H1 (cell line): ENCODE measurements at regions not wholly inside any gene's neighbourhood (a gene's known extent, or its start where the extent isn't known, plus 50 kb on each side); places are given as distances from the start of the nearest gene placed in this dataset.

Source experiments
- CTCF ChIA-PET: fragments of 300-600 bp; sonication (Branson Sonifier 250); formaldehyde crosslinking; loops from one replicate; lab custom pipeline; 2021; ENCODE audit not compliant: partially characterized antibody; lab: Charles Lee
- POLR2A ChIA-PET: fragments of 300-600 bp; sonication (Branson Sonifier 250); formaldehyde crosslinking; loops from one replicate; lab custom pipeline; 2021; ENCODE audit warnings: inconsistent platforms; ENCODE audit not compliant: partially characterized antibody; lab: Charles Lee
- DNase-seq, 2 experiments: peaks; one replicate each; pipeline versions ENCODE4 v3.0.0 to v3.0.0-alpha.2; 2010 to 2022; ENCODE audit warnings: low spot score in 2 of 2, low read depth in 1 of 2, mixed read lengths in 1 of 2
- FAIRE-seq: peaks from 2 replicates; lab custom pipeline; 2011; peaks lifted over from hg19 to GRCh38; lab: Jason Lieb, UNC
- H2AFZ ChIP-seq: 2 replicates; pipeline ENCODE4 v1.8.1; 2012; ENCODE audit warnings: low read length, inconsistent platforms
- H2AK5ac ChIP-seq: 2 replicates; pipeline ENCODE4 v1.6.1; 2013; ENCODE audit warnings: low read depth, low read length
- H2BK120ac ChIP-seq: replicated peaks from 2 replicates; pipeline ENCODE3; 2013; ENCODE audit warnings: low read depth, low read length, inconsistent platforms
- H2BK12ac ChIP-seq: 2 replicates; pipeline ENCODE4 v1.6.1; 2013; ENCODE audit warnings: low read depth, low read length
- H2BK15ac ChIP-seq: 2 replicates; pipeline ENCODE4 v1.6.1; 2013; ENCODE audit warnings: low read length
- H2BK20ac ChIP-seq: 2 replicates; pipeline ENCODE4 v1.6.1; 2013; ENCODE audit warnings: low read length
- H2BK5ac ChIP-seq: 2 replicates; pipeline ENCODE4 v1.6.1; 2013; ENCODE audit warnings: low read depth, low read length
- H3K14ac ChIP-seq: 2 replicates; pipeline ENCODE4 v1.6.1; 2013; ENCODE audit warnings: inconsistent platforms; ENCODE audit not compliant: insufficient read length
- H3K18ac ChIP-seq: 2 replicates; pipeline ENCODE4 v1.6.1; 2013; ENCODE audit warnings: low read length; ENCODE audit errors: extremely low read depth
- H3K23ac ChIP-seq: 2 replicates; pipeline ENCODE4 v1.6.1; 2013; ENCODE audit warnings: inconsistent platforms; ENCODE audit not compliant: insufficient read length
- H3K23me2 ChIP-seq: 2 replicates; pipeline ENCODE4 v1.6.1; 2013; ENCODE audit warnings: low read depth, low read length
- H3K27ac ChIP-seq: 2 replicates; pipeline ENCODE4 v1.6.1; 2011; ENCODE audit warnings: low read depth, low read length, inconsistent platforms
- H3K27me3 ChIP-seq, 4 experiments: replicated peaks in 1 of 4; 1 replicate in 1 of 4; 2 replicates in 3 of 4; pipeline versions ENCODE4 v1.6.1 to v1.8.1; 2011 to 2013; ENCODE audit warnings: low read length in 3 of 4, mild to moderate bottlenecking in 3 of 4, inconsistent platforms in 2 of 4, mixed read lengths in 2 of 4, moderate library complexity in 1 of 4; ENCODE audit not compliant: control insufficient read depth in 3 of 4, insufficient read depth in 3 of 4; ENCODE audit errors: extremely low read depth in 1 of 4
- H3K36me3 ChIP-seq, 4 experiments: 2 replicates each; pipeline versions ENCODE4 v1.6.1 to v1.8.1; 2011 to 2013; ENCODE audit warnings: mild to moderate bottlenecking in 4 of 4, low read length in 3 of 4, moderate library complexity in 2 of 4, control low read depth in 1 of 4, inconsistent platforms in 1 of 4; ENCODE audit not compliant: insufficient read depth in 4 of 4, control insufficient read depth in 2 of 4
- H3K4ac ChIP-seq: replicated peaks from 2 replicates; pipeline ENCODE3; 2013; ENCODE audit warnings: low read length, low read depth, mixed read lengths, inconsistent platforms; ENCODE audit not compliant: insufficient read length
- H3K4me1 ChIP-seq, 4 experiments: replicated peaks in 1 of 4; 1 replicate in 1 of 4; 2 replicates in 3 of 4; pipeline versions ENCODE4 v1.6.1 to v1.8.1; 2011 to 2013; ENCODE audit warnings: low read length in 3 of 4, inconsistent platforms in 2 of 4, mixed read lengths in 1 of 4; ENCODE audit not compliant: insufficient read depth in 4 of 4, control insufficient read depth in 3 of 4
- H3K4me2 ChIP-seq, 2 experiments: 2 replicates each; pipeline versions ENCODE4 v1.6.1 to v1.8.1; 2011 to 2013; ENCODE audit warnings: low read depth in 2 of 2, low read length in 2 of 2, control low read depth in 1 of 2, inconsistent platforms in 1 of 2, mild to moderate bottlenecking in 1 of 2; ENCODE audit not compliant: insufficient read depth in 1 of 2
- H3K4me3 ChIP-seq, 4 experiments: fragments of 200-600, 300-600 bp in 1 of 4; sonication (generic), shearing (Covaris generic), sonication (Bioruptor Twin) in 1 of 4; 2 replicates each; pipeline versions ENCODE4 v1.5.1 to v1.8.1; 2011 to 2016; ENCODE audit warnings: low read length in 4 of 4, low read depth in 3 of 4, control low read depth in 2 of 4, inconsistent platforms in 2 of 4, mild to moderate bottlenecking in 2 of 4, mixed read lengths in 1 of 4, moderate library complexity in 1 of 4; ENCODE audit not compliant: insufficient read depth in 2 of 4; ENCODE audit errors: extremely low read depth in 1 of 4
- H3K56ac ChIP-seq: replicated peaks from 2 replicates; pipeline ENCODE3; 2013; ENCODE audit warnings: low read depth, mild to moderate bottlenecking, mixed read lengths, low read length, inconsistent platforms; ENCODE audit not compliant: insufficient read length
- H3K79me1 ChIP-seq: 2 replicates; pipeline ENCODE4 v1.6.1; 2013; ENCODE audit warnings: low read depth, low read length, control low read depth
- H3K79me2 ChIP-seq, 2 experiments: 2 replicates each; pipeline versions ENCODE4 v1.6.1 to v1.8.1; 2012 to 2013; ENCODE audit warnings: low read length in 2 of 2, mild to moderate bottlenecking in 2 of 2, inconsistent platforms in 1 of 2; ENCODE audit not compliant: insufficient read depth in 2 of 2, control insufficient read depth in 1 of 2
- H3K9ac ChIP-seq, 4 experiments: replicated peaks in 1 of 4; 1 replicate in 1 of 4; 2 replicates in 3 of 4; pipeline versions ENCODE4 v1.6.1 to v1.8.1; 2011 to 2013; ENCODE audit warnings: low read depth in 3 of 4, low read length in 3 of 4, control low read depth in 2 of 4, mild to moderate bottlenecking in 2 of 4, moderate library complexity in 2 of 4, inconsistent platforms in 1 of 4; ENCODE audit errors: extremely low read depth in 1 of 4
- H3K9me3 ChIP-seq, 2 experiments: 2 replicates each; pipeline versions ENCODE4 v1.6.1 to v1.8.1; 2012 to 2013; ENCODE audit warnings: mild to moderate bottlenecking in 2 of 2, moderate library complexity in 2 of 2, control low read depth in 1 of 2, inconsistent platforms in 1 of 2, low read depth in 1 of 2, low read length in 1 of 2, mixed read lengths in 1 of 2; ENCODE audit not compliant: insufficient read depth in 2 of 2
- H4K20me1 ChIP-seq, 2 experiments: replicated peaks in 1 of 2; 2 replicates each; pipeline versions ENCODE3 to v1.8.1; 2011 to 2013; ENCODE audit warnings: inconsistent platforms in 2 of 2, low read length in 2 of 2, mild to moderate bottlenecking in 1 of 2; ENCODE audit not compliant: insufficient read depth in 2 of 2, control insufficient read depth in 1 of 2
- H4K5ac ChIP-seq: 2 replicates; pipeline ENCODE4 v1.6.1; 2013; ENCODE audit warnings: low read length, low read depth, mixed read lengths, inconsistent platforms; ENCODE audit not compliant: insufficient read length
- H4K8ac ChIP-seq: 2 replicates; pipeline ENCODE4 v1.8.0; 2013; ENCODE audit warnings: mild to moderate bottlenecking, moderate library complexity, low read length, inconsistent platforms; ENCODE audit not compliant: insufficient read depth; ENCODE audit errors: extremely low read depth
- H4K91ac ChIP-seq: replicated peaks from 2 replicates; pipeline ENCODE3; 2013; ENCODE audit warnings: low read length, mixed read lengths, inconsistent platforms; ENCODE audit not compliant: insufficient read length
- ASH2L ChIP-seq: fragments of 200-600, 300-600 bp; sonication (generic); IDR thresholded peaks from one replicate; pipeline ENCODE4 v1.7.1; 2017; ENCODE audit warnings: low read length
- CBX8 ChIP-seq: fragments of 300-800, 300-1000 bp; sonication (generic); IDR thresholded peaks from 2 replicates; pipeline ENCODE4 v1.7.1; 2016; ENCODE audit warnings: low read depth, low read length, borderline replicate concordance
- FOSL1 ChIP-seq: IDR thresholded peaks from 2 replicates; pipeline ENCODE4 v1.6.1; 2011; ENCODE audit warnings: mild to moderate bottlenecking, low read depth, low read length, moderate library complexity; ENCODE audit not compliant: insufficient read depth
- MAFK ChIP-seq: IDR thresholded peaks from 2 replicates; pipeline ENCODE4 v1.6.1; 2012; ENCODE audit warnings: low read depth, mild to moderate bottlenecking, improper control_type of control experiment, low read length
- WGBS, 2 experiments: shearing (Covaris generic) in 1 of 2; methylation state at CpG; one replicate each; pipeline versions ENCODE4 v1.1.6 to v1.1.7; 2013 to 2015; ENCODE audit warnings: low lambda C conversion rate in 2 of 2, mixed read lengths in 2 of 2, inconsistent platforms in 1 of 2, low coverage in 1 of 2, missing lambda C conversion rate in 1 of 2; ENCODE audit not compliant: insufficient replicate concordance in 2 of 2, insufficient coverage in 1 of 2, insufficient read length in 1 of 2; ENCODE audit errors: extremely low coverage in 1 of 2, missing lambda C conversion rate in 1 of 2; 5-methylcytosine and 5-hydroxymethylcytosine counted together

- CTCF ChIA-PET = interaction anchor here (0.5 to 1.0 kb wide), 3 partner anchors 34 to 1943 kb away, joined by 3 read pairs; no protein-coding TSS in a partner anchor
- WGBS, 2 experiments = 92% methylated on average over 3 of the region's 3 CpGs; no CpG with 5 or more reads in 1 of the 2 experiments
Observed at GRCh38 chr2:19642501-19642900, 259.3 kb downstream of the TTC32 start.

More at GRCh38 chr2:19642501-19642900, 259.3 kb downstream of the TTC32 start:
- POLR2A ChIA-PET = no interaction called here
- H4K91ac ChIP-seq = no peak overlapping the region
- no peak overlapping the region for H2BK12ac ChIP-seq
- H3K27ac ChIP-seq = no peak overlapping the region
- DNase-seq (no peak), FAIRE-seq (no peak)
- no peak overlapping the region for H2AK5ac ChIP-seq
- no peak overlapping the region for H3K56ac ChIP-seq
- H4K20me1 ChIP-seq = no peaks in the 10 kb centered on the region
- no peaks in the 10 kb centered on the region for H3K23me2 ChIP-seq
- no peak overlapping the region for H4K8ac ChIP-seq
- H3K79me2 ChIP-seq = no peaks in the 10 kb centered on the region
- no peak overlapping the region for H3K9ac ChIP-seq
- H3K18ac ChIP-seq = no peak overlapping the region
- no peak overlapping the region for H2BK20ac ChIP-seq
- no peak overlapping the region for H2BK120ac ChIP-seq
- H3K9me3 ChIP-seq = no peaks in the 10 kb centered on the region
- H3K14ac ChIP-seq = no peak overlapping the region
- no peak overlapping the region for H3K4me3 ChIP-seq
- no peak overlapping the region for H2AFZ ChIP-seq
- no peaks in the 10 kb centered on the region for H3K27me3 ChIP-seq
- H3K36me3 ChIP-seq = no peaks in the 10 kb centered on the region
- H3K4ac ChIP-seq = no peak overlapping the region
- no peak overlapping the region for H2BK5ac ChIP-seq
- no peak overlapping the region for H2BK15ac ChIP-seq
- no peaks in the 10 kb centered on the region for H3K4me1 ChIP-seq
- no peak overlapping the region for H3K4me2 ChIP-seq
- H4K5ac ChIP-seq = no peak overlapping the region
- no peak overlapping the region for H3K23ac ChIP-seq
- no peaks in the 10 kb centered on the region for H3K79me1 ChIP-seq
- no peak for TF ChIP-seq CBX8
- TF ChIP-seq ASH2L = no peak
- TF ChIP-seq FOSL1 = no peak
- TF ChIP-seq MAFK = no peak
